K562 (cell line): ENCODE measurements at regions not wholly inside any gene's neighbourhood (a gene's known extent, or its start where the extent isn't known, plus 50 kb on each side); places are given as distances from the start of the nearest gene placed in this dataset.

Experiments
- CBX3 ChIP-seq, 2 experiments: IDR thresholded peaks; 1 replicate in 1 of 2; 2 replicates in 1 of 2; pipeline ENCODE4 v1.6.1; 2012; ENCODE audit warnings: inconsistent platforms in 2 of 2, low read length in 2 of 2, borderline replicate concordance in 1 of 2, control low read depth in 1 of 2
- CHD4 ChIP-seq: fragments of 200-600 bp; sonication (generic); IDR thresholded peaks from 3 replicates; pipeline ENCODE4 v1.6.1; 2012; ENCODE audit warnings: low read depth, mild to moderate bottlenecking, mixed read lengths, low read length, inconsistent platforms; ENCODE audit not compliant: insufficient read depth, insufficient replicate concordance, poor library complexity, severe bottlenecking
- ELF2 ChIP-seq: fragments of 250-450 bp; sonication (Bioruptor Pico); IDR thresholded peaks from 2 replicates; pipeline ENCODE4 v1.5.0; 2021; ENCODE audit warnings: mild to moderate bottlenecking
- ETV1 ChIP-seq: fragments of 450-650 bp; conservative IDR thresholded peaks from 2 replicates; pipeline ENCODE4 v1.6.1; 2016; ENCODE audit warnings: missing genetic modification characterization, control low read depth, low read depth, missing compliant biosample characterization
- FIP1L1 ChIP-seq: fragments of 200-400 bp; formaldehyde crosslinking; IDR thresholded peaks from 2 replicates; pipeline ENCODE4 v1.6.1; 2018; ENCODE audit warnings: mild to moderate bottlenecking, low read depth, low read length; ENCODE audit not compliant: poor library complexity, severe bottlenecking
- NFE2L1 ChIP-seq: fragments of 450-650 bp; IDR thresholded peaks from 2 replicates; pipeline ENCODE4 v1.6.1; 2016; ENCODE audit warnings: missing genetic modification characterization, low read depth, mild to moderate bottlenecking, missing compliant biosample characterization, moderate library complexity, borderline replicate concordance
- ZKSCAN3 ChIP-seq: fragments of 250-450 bp; sonication (Bioruptor Pico); IDR thresholded peaks from 2 replicates; pipeline ENCODE4 v1.4.0; 2020
- ZNF274 ChIP-seq: IDR thresholded peaks from 2 replicates; pipeline ENCODE4 v1.6.1; 2011; ENCODE audit warnings: low read depth, mild to moderate bottlenecking, low read length, moderate library complexity, borderline replicate concordance
- ZNF436 ChIP-seq: fragments of 250-450, 450-650 bp; sonication (Bioruptor Pico); formaldehyde crosslinking; IDR thresholded peaks from 2 replicates; pipeline ENCODE4 v1.7.0; 2020; ENCODE audit warnings: mild to moderate bottlenecking
- ZNF695 ChIP-seq: fragments of 450-650 bp; formaldehyde crosslinking; IDR thresholded peaks from 2 replicates; pipeline ENCODE4 v1.4.0; 2020; ENCODE audit warnings: mild to moderate bottlenecking, moderate library complexity
- ZSCAN29 ChIP-seq: fragments of 450-650 bp; IDR thresholded peaks from 2 replicates; pipeline ENCODE4 v1.6.1; 2017
- TF ChIP-seq, protein P1 (sequence below): fragments of 250-450 bp; sonication (Bioruptor Pico); IDR thresholded peaks from 2 replicates; pipeline ENCODE4 v1.5.0; 2021; ENCODE audit warnings: mild to moderate bottlenecking, borderline replicate concordance
- TF ChIP-seq, protein P2 (sequence below): fragments of 450-650 bp; formaldehyde crosslinking; IDR thresholded peaks from 2 replicates; pipeline ENCODE4 v1.4.0; 2020; ENCODE audit warnings: mild to moderate bottlenecking, moderate library complexity
- TF ChIP-seq, protein P3 (sequence below): fragments of 450-650 bp; formaldehyde crosslinking; IDR thresholded peaks from 2 replicates; pipeline ENCODE4 v1.4.0; 2020; ENCODE audit warnings: mild to moderate bottlenecking, moderate library complexity
- TF ChIP-seq, protein P4 (sequence below): fragments of 450-650 bp; formaldehyde crosslinking; IDR thresholded peaks from 2 replicates; pipeline ENCODE4 v1.4.0; 2020; ENCODE audit warnings: mild to moderate bottlenecking, mixed read lengths
- TF ChIP-seq, protein P5 (sequence below), 2 experiments: fragments of 450-650 bp in 1 of 2; sonication (generic) in 1 of 2; formaldehyde crosslinking; conservative IDR thresholded peaks; 2 replicates each; pipeline versions ENCODE4 v1.4.0 to v1.8.1; 2020 to 2022; ENCODE audit warnings: mild to moderate bottlenecking in 1 of 2, missing genetic modification reagents in 1 of 2
- TF ChIP-seq, protein P6 (sequence below): sonication (generic); IDR thresholded peaks from 2 replicates; pipeline ENCODE4 v1.6.1; 2016

DNA sequence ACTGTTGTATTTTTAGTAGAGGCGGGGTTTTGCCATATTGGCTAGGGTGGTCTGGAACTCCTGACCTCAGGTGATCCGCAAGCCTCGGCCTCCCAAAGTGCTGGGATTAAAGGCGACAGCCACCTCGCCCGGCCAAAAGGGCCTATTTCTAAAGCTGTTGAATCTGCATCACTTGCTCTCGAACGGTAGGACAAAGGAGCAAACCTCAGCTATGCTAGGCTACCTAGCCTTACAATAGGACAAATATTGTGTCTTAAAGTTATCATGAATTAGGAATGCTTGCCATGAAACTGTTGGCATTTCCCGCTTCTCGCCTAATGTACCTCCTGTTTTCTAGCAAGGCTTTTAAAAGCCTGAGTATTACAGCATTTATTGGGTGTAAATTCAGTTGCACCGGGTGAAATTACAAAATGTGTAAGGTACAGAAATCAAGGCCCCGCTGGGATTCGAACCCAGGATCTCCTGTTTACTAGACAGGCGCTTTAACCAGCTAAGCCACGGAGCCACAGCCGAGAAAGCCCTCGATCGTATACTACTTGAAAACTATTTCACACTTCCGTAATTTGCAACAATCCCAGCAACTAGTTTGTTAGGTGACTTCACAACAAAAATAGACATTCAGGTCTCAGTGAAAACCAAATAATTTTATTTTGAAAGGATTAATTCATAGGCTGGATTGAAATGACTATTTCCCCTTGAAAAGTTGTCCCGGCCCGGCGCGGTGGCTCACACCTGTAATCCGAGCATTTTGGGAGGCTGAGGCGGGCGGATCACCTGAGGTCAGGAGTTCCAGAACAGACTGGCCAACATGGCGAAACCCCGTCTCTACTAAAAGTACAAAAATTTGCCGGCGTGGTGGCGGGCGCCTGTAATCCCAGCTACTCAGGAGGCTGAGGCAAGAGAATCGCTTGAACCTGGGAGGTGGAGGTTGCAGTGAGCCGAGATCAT, 211.6 kb upstream of the ZNF184 start (continued):
- TF ChIP-seq, protein P1, sequence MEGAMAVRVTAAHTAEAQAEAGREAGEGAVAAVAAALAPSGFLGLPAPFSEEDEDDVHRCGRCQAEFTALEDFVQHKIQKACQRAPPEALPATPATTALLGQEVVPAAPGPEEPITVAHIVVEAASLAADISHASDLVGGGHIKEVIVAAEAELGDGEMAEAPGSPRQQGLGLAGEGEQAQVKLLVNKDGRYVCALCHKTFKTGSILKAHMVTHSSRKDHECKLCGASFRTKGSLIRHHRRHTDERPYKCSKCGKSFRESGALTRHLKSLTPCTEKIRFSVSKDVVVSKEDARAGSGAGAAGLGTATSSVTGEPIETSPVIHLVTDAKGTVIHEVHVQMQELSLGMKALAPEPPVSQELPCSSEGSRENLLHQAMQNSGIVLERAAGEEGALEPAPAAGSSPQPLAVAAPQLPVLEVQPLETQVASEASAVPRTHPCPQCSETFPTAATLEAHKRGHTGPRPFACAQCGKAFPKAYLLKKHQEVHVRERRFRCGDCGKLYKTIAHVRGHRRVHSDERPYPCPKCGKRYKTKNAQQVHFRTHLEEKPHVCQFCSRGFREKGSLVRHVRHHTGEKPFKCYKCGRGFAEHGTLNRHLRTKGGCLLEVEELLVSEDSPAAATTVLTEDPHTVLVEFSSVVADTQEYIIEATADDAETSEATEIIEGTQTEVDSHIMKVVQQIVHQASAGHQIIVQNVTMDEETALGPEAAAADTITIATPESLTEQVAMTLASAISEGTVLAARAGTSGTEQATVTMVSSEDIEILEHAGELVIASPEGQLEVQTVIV (CRISPR knock-in tag): no peak
- no peak for TF ChIP-seq ZNF695 (CRISPR knock-in tag)
- TF ChIP-seq CHD4: no peak
- TF ChIP-seq, protein P2, sequence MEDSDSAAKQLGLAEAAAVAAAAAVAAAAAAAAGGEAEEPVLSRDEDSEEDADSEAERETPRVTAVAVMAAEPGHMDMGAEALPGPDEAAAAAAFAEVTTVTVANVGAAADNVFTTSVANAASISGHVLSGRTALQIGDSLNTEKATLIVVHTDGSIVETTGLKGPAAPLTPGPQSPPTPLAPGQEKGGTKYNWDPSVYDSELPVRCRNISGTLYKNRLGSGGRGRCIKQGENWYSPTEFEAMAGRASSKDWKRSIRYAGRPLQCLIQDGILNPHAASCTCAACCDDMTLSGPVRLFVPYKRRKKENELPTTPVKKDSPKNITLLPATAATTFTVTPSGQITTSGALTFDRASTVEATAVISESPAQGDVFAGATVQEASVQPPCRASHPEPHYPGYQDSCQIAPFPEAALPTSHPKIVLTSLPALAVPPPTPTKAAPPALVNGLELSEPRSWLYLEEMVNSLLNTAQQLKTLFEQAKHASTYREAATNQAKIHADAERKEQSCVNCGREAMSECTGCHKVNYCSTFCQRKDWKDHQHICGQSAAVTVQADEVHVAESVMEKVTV (CRISPR knock-in tag): no peak
- peak; percentile 46; the same call in 1 of the 2 replicates for TF ChIP-seq ZNF436
- no peak for TF ChIP-seq ZKSCAN3
- TF ChIP-seq, protein P3, sequence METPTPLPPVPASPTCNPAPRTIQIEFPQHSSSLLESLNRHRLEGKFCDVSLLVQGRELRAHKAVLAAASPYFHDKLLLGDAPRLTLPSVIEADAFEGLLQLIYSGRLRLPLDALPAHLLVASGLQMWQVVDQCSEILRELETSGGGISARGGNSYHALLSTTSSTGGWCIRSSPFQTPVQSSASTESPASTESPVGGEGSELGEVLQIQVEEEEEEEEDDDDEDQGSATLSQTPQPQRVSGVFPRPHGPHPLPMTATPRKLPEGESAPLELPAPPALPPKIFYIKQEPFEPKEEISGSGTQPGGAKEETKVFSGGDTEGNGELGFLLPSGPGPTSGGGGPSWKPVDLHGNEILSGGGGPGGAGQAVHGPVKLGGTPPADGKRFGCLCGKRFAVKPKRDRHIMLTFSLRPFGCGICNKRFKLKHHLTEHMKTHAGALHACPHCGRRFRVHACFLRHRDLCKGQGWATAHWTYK (CRISPR knock-in tag): no peak
- TF ChIP-seq ZSCAN29: peak; percentile 88
- TF ChIP-seq ZNF274: no peak
- TF ChIP-seq ETV1 (tag): peak; percentile 39; the same call in 1 of the 2 replicates
- TF ChIP-seq FIP1L1: no peak
- TF ChIP-seq CBX3 (IDR thresholded peaks at IDR 0.05; ENCODE audit: borderline replicate concordance in 1 of 2, low read length in 2 of 2): peak in 1 of 2 experiments; percentile 42; a peak in 2 of 3 replicates
- TF ChIP-seq, protein P4, sequence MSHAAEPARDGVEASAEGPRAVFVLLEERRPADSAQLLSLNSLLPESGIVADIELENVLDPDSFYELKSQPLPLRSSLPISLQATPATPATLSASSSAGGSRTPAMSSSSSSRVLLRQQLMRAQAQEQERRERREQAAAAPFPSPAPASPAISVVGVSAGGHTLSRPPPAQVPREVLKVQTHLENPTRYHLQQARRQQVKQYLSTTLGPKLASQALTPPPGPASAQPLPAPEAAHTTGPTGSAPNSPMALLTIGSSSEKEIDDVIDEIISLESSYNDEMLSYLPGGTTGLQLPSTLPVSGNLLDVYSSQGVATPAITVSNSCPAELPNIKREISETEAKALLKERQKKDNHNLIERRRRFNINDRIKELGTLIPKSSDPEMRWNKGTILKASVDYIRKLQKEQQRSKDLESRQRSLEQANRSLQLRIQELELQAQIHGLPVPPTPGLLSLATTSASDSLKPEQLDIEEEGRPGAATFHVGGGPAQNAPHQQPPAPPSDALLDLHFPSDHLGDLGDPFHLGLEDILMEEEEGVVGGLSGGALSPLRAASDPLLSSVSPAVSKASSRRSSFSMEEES: no peak
- TF ChIP-seq NFE2L1 (tag): 0 out of 2 replicates have a peak, but pooled peaks have one; percentile 15
- TF ChIP-seq, protein P5, sequence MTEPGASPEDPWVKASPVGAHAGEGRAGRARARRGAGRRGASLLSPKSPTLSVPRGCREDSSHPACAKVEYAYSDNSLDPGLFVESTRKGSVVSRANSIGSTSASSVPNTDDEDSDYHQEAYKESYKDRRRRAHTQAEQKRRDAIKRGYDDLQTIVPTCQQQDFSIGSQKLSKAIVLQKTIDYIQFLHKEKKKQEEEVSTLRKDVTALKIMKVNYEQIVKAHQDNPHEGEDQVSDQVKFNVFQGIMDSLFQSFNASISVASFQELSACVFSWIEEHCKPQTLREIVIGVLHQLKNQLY (CRISPR knock-in tag; conservative IDR thresholded peaks at IDR 0.05): no peak
- 0 out of 2 replicates have a peak, but pooled peaks have one; percentile 62 for TF ChIP-seq ELF2 (CRISPR knock-in tag)
- TF ChIP-seq, protein P6, sequence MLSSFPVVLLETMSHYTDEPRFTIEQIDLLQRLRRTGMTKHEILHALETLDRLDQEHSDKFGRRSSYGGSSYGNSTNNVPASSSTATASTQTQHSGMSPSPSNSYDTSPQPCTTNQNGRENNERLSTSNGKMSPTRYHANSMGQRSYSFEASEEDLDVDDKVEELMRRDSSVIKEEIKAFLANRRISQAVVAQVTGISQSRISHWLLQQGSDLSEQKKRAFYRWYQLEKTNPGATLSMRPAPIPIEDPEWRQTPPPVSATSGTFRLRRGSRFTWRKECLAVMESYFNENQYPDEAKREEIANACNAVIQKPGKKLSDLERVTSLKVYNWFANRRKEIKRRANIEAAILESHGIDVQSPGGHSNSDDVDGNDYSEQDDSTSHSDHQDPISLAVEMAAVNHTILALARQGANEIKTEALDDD: peak; percentile 96
